HEK293T (cell line): ENCODE measurements at regions not wholly inside any gene's neighbourhood (a gene's known extent, or its start where the extent isn't known, plus 50 kb on each side); places are given as distances from the start of the nearest gene placed in this dataset.
A peak's percentile ranks its signal among the peaks of the same experiment; 100 is the strongest.

Experiments
- CTCF ChIA-PET: fragments of 350-600 bp; formaldehyde crosslinking; extraction: SDS; loops from one replicate; lab custom pipeline; 2021; ENCODE audit warnings: antibody characterized with exemption, inconsistent platforms; lab: Yijun Ruan, JAX
- POLR2A ChIA-PET: fragments of 350-600 bp; formaldehyde crosslinking; extraction: SDS; loops from one replicate; lab custom pipeline; 2020; ENCODE audit warnings: antibody characterized with exemption, inconsistent platforms; lab: Yijun Ruan, JAX
- DNase-seq: peaks from one replicate; pipeline ENCODE4 v3.0.0; 2012; ENCODE audit warnings: mixed read lengths; ENCODE audit errors: extremely low spot score
- ARNT ChIP-seq: fragments of 450-650 bp; IDR thresholded peaks from 2 replicates; pipeline ENCODE4 v1.6.1; 2017; ENCODE audit warnings: mild to moderate bottlenecking
- BHLHE40 ChIP-seq: fragments of 450-650 bp; IDR thresholded peaks from 2 replicates; pipeline ENCODE4 v1.6.1; 2016; ENCODE audit warnings: mild to moderate bottlenecking, moderate library complexity, borderline replicate concordance
- CTBP1 ChIP-seq: fragments of 450-650 bp; IDR thresholded peaks from 2 replicates; pipeline ENCODE4 v1.6.1; 2016; ENCODE audit warnings: borderline replicate concordance
- ELF4 ChIP-seq: fragments of 450-650 bp; IDR thresholded peaks from 2 replicates; pipeline ENCODE4 v1.6.1; 2017; ENCODE audit warnings: antibody characterized with exemption
- FOXA1 ChIP-seq: fragments of 450-650 bp; IDR thresholded peaks from 2 replicates; pipeline ENCODE4 v1.6.1; 2016; ENCODE audit warnings: mild to moderate bottlenecking
- FOXK2 ChIP-seq: fragments of 450-650 bp; IDR thresholded peaks from 2 replicates; pipeline ENCODE4 v1.6.1; 2016; ENCODE audit warnings: mild to moderate bottlenecking
- FOXM1 ChIP-seq: fragments of 450-650 bp; IDR thresholded peaks from 2 replicates; pipeline ENCODE4 v1.6.1; 2017; ENCODE audit warnings: mild to moderate bottlenecking, borderline replicate concordance
- HDGF ChIP-seq: fragments of 450-650 bp; IDR thresholded peaks from 2 replicates; pipeline ENCODE4 v1.6.1; 2017; ENCODE audit warnings: antibody characterized with exemption, borderline replicate concordance
- L3MBTL2 ChIP-seq: fragments of 450-650 bp; conservative IDR thresholded peaks from 2 replicates; pipeline ENCODE4 v1.6.1; 2016; ENCODE audit warnings: mild to moderate bottlenecking
- LEF1 ChIP-seq: fragments of 450-650 bp; IDR thresholded peaks from 2 replicates; pipeline ENCODE4 v1.6.1; 2017; ENCODE audit warnings: mild to moderate bottlenecking, borderline replicate concordance
- NFRKB ChIP-seq: fragments of 450-650 bp; IDR thresholded peaks from 2 replicates; pipeline ENCODE4 v1.6.1; 2016; ENCODE audit warnings: mild to moderate bottlenecking, moderate library complexity
- SP1 ChIP-seq: fragments of 450-650 bp; IDR thresholded peaks from 2 replicates; pipeline ENCODE4 v1.6.1; 2017
- SUZ12 ChIP-seq: fragments of 450-650 bp; IDR thresholded peaks from 2 replicates; pipeline ENCODE4 v1.6.1; 2016; ENCODE audit warnings: mild to moderate bottlenecking
- TARDBP ChIP-seq: fragments of 450-650 bp; IDR thresholded peaks from 2 replicates; pipeline ENCODE4 v1.6.1; 2016
- ZNF384 ChIP-seq: fragments of 450-650 bp; IDR thresholded peaks from 2 replicates; pipeline ENCODE4 v1.6.1; 2016
- TF ChIP-seq, protein P1 (sequence below): fragments of 450-650 bp; IDR thresholded peaks from 2 replicates; pipeline ENCODE4 v1.6.1; 2016

DNA sequence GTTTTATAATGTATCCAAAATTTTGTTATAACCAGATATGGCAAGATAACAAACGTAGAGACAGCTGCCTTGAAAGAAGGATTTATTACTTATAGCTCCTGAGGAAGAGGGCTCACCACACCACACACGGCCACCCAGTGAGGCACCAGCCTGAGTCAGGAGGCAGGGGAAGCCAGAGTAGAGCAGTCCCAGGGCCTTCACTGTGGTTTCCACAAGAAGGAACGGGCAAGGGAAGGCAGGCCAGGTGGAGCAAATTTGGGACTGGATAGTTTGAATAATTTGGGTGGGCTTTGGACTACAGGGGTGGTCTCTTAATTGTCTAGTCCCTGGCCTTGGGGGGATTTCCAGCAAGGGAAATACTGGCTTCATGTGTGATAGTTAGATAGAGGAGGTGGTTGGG, 72.5 kb downstream of the RRAGC start:
- no peak for TF ChIP-seq FOXA1
- no peak for TF ChIP-seq NFRKB
- TF ChIP-seq ELF4 = no peak
- TF ChIP-seq, protein P1, sequence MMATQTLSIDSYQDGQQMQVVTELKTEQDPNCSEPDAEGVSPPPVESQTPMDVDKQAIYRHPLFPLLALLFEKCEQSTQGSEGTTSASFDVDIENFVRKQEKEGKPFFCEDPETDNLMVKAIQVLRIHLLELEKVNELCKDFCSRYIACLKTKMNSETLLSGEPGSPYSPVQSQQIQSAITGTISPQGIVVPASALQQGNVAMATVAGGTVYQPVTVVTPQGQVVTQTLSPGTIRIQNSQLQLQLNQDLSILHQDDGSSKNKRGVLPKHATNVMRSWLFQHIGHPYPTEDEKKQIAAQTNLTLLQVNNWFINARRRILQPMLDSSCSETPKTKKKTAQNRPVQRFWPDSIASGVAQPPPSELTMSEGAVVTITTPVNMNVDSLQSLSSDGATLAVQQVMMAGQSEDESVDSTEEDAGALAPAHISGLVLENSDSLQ = no peak
- no peak for TF ChIP-seq SUZ12
- no peak for TF ChIP-seq ZNF384
- TF ChIP-seq FOXK2 = no peak
- TF ChIP-seq ARNT = no peak
- TF ChIP-seq BHLHE40 = no peak
- TF ChIP-seq L3MBTL2 = no peak
- TF ChIP-seq LEF1 = no peak
- TF ChIP-seq FOXM1 = no peak
- no peak for TF ChIP-seq HDGF
- no peak for TF ChIP-seq CTBP1
- TF ChIP-seq TARDBP = no peak
- ChIA-PET CTCF (no interaction called here), POLR2A (interaction anchor here (1.8 kb wide), 1 partner anchor 32 kb away, joined by 6 read pairs; no protein-coding TSS in a partner anchor)
- DNase-seq = no peak

DNA sequence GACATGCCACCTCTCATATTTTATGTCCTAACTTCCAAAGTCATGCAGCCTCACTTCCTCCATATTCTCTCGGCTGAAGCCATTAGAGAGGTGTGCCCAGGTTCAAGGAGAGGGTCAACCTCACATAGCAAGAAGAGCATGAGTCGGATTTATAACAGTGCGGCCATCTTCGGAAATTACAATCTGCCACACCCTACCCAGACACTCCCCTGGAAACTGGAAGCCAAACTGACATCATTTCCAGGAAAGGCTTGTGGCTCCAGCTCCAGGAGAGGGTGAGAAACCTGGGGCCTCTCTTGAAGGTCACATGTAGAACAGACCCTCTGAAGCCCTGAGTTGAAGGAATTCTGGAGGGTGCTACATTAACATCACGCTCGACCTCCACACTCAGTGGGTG, 73.5 kb downstream of the RRAGC start:
- TF ChIP-seq ARNT (no peak), ELF4 (no peak), CTBP1 (no peak), FOXM1 (no peak), FOXA1 (no peak), TARDBP (no peak), SP1 (no peak), SUZ12 (no peak), NFRKB (no peak)
- TF ChIP-seq, protein P1 = no peak
- ChIA-PET POLR2A (interaction anchor here (0.9 to 1.8 kb wide), 8 partner anchors 10 to 773 kb away, joined by 3 to 6 read pairs (median 5); no protein-coding TSS in a partner anchor), CTCF (interaction anchor here (0.5 to 0.8 kb wide), 4 partner anchors 12 to 657 kb away, joined by 3 to 5 read pairs (median 4); no protein-coding TSS in a partner anchor)
- no peak for DNase-seq

DNA sequence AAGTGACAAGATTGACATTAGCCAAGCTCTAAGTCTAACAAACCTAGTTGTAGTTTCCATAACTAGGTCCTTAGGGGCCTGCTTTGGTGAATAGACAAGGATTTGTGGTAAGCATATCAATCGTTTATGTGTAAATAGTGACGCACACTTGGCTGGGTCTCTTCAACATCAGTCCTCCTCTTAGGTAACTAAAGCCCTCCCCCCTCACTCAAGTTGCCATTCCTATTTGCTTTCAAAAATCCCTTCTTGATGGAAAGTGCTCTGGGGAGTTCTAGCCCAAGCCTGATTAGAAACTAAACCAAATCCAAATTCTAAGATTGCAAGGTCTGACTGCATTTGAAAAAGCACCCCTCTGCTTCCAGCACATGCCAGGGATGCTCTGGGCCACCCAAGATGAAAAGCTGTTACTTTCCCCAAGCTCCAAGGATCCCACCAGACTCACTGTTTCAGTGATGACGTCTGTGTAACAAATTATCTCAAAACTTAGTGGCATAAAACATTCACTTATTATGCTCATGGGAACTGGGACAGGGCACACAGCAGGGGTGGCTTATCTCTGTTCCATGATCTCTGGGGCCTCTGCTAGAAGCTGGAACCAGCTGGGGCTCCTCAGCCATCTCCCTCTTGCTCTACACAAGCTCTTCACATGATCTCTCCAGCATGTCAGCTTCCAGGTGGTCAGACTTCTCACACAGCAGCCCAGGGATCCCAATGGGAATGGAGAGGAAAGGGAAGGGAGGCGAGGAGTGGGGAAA, 74.1 kb downstream of the RRAGC start:
- POLR2A ChIA-PET = interaction anchor here (0.9 to 1.8 kb wide), 9 partner anchors 9 to 772 kb away, joined by 3 to 6 read pairs (median 5); no protein-coding TSS in a partner anchor
- CTCF ChIA-PET = interaction anchor here (0.5 to 0.8 kb wide), 3 partner anchors 13 to 657 kb away, joined by 3 to 5 read pairs (median 4); no protein-coding TSS in a partner anchor
- TF ChIP-seq FOXM1 (no peak), CTBP1 (peak; percentile 56; the same call in 1 of the 2 replicates), BHLHE40 (no peak)
- TF ChIP-seq, protein P1 = peak; percentile 21; the same call in 1 of the 2 replicates
- no peak for DNase-seq

DNA sequence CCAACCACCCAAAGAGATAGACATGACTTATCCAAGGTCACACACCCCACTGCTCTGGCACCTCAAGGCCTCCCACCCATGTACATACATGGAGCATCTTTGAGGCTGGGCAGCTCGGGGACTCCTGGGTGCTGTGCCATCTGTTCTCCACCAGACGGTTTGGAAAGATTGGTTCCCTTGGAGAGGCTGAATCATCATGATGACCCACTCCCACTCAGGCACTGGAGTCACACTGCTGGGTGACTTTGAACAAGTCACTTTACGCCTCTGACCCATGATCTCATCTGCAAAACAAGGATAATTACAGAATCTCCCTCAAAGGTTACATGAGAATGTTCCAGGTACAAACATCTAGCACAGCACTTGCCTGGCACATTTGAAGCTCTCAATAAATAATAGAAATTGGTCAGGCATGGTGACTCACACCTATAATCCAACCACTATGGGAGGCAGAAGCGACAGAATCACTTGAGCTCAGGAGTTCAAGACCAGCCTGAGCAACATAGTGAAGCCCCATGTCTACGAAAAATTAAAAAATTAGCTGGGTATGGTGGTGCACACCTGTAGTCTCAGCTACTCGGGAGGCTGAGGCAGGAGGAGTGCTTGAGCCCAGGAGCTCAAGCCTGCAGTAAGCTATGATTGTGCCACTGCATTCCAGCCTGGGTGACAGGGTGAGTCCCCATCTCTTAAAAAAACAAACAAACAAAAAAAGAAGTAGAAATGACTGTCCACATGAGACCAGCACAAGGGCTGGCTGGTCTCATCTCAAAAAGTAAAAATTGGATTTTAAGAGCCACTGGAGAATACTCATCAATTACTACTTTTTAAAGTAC, 74.9 kb downstream of the RRAGC start:
- no peak for DNase-seq
- POLR2A ChIA-PET = interaction anchor here (0.9 to 1.6 kb wide), 4 partner anchors 8 to 31 kb away, joined by 3 to 5 read pairs (median 4); no protein-coding TSS in a partner anchor

More for the DNA sequence above, 74.9 kb downstream of the RRAGC start:
- CTCF ChIA-PET = no interaction called here
- TF ChIP-seq TARDBP (no peak), LEF1 (no peak), BHLHE40 (no peak), L3MBTL2 (no peak), FOXA1 (no peak), ELF4 (no peak), SP1 (no peak), FOXM1 (no peak), ZNF384 (no peak), FOXK2 (no peak), HDGF (no peak), ARNT (no peak), CTBP1 (no peak), SUZ12 (no peak), NFRKB (no peak)
- TF ChIP-seq, protein P1 = no peak
